SK-N-SH treated with all-trans-retinoic acid at 6 μM for 48 hours (cell line): ENCODE measurements at regions not wholly inside any gene's neighbourhood (a gene's known extent, or its start where the extent isn't known, plus 50 kb on each side); places are given as distances from the start of the nearest gene placed in this dataset.
"Not testable (repeated sequence)": the region's sequence is repeated elsewhere in the genome, so short reads cannot be mapped to it uniquely, and the experiment has no call there.

Experiments used
- ARNTL ChIP-seq: fragments of 450-650 bp; formaldehyde crosslinking; IDR thresholded peaks from 2 replicates; pipeline ENCODE4 v1.5.0; 2020; ENCODE audit warnings: low read depth, mild to moderate bottlenecking, moderate library complexity, borderline replicate concordance
- CSDC2 ChIP-seq: fragments of 250-450 bp; sonication (Bioruptor Pico); IDR thresholded peaks from 2 replicates; pipeline ENCODE4 v1.5.0; 2020; ENCODE audit warnings: mild to moderate bottlenecking, moderate library complexity
- GLIS3 ChIP-seq: fragments of 250-450 bp; sonication (Bioruptor Pico); IDR thresholded peaks from 2 replicates; pipeline ENCODE4 v1.5.0; 2020; ENCODE audit warnings: mild to moderate bottlenecking, moderate library complexity
- ISL1 ChIP-seq: fragments of 250-450 bp; sonication (Bioruptor Pico); IDR thresholded peaks from 2 replicates; pipeline ENCODE4 v2.1.2; 2022; ENCODE audit warnings: mild to moderate bottlenecking, moderate library complexity
- OSR1 ChIP-seq: fragments of 250-450 bp; sonication (Bioruptor Pico); IDR thresholded peaks from 2 replicates; pipeline ENCODE4 v1.8.0; 2022; ENCODE audit warnings: moderate library complexity, mild to moderate bottlenecking, inconsistent platforms
- PATZ1 ChIP-seq: fragments of 250-450 bp; sonication (Bioruptor Pico); IDR thresholded peaks from 2 replicates; pipeline ENCODE4 v1.8.0; 2020; ENCODE audit warnings: mild to moderate bottlenecking, moderate library complexity, borderline replicate concordance
- RARB ChIP-seq: fragments of 250-450 bp; sonication (Bioruptor Pico); IDR thresholded peaks from 2 replicates; pipeline ENCODE4 v1.8.0; 2021; ENCODE audit warnings: mild to moderate bottlenecking, moderate library complexity
- SNAI2 ChIP-seq: fragments of 250-450 bp; sonication (Bioruptor Pico); IDR thresholded peaks from 2 replicates; pipeline ENCODE4 v1.5.0; 2020; ENCODE audit warnings: mild to moderate bottlenecking, moderate library complexity
- TCF4 ChIP-seq: fragments of 250-450 bp; sonication (Bioruptor Pico); IDR thresholded peaks from 2 replicates; pipeline ENCODE4 v1.8.0; 2021; ENCODE audit warnings: mild to moderate bottlenecking, moderate library complexity, borderline replicate concordance
- TOX ChIP-seq: fragments of 250-450 bp; sonication (Bioruptor Pico); IDR thresholded peaks from 2 replicates; pipeline ENCODE4 v1.8.0; 2021; ENCODE audit warnings: mild to moderate bottlenecking, moderate library complexity, borderline replicate concordance
- ZFP3 ChIP-seq: fragments of 250-450 bp; sonication (Bioruptor Pico); IDR thresholded peaks from 2 replicates; pipeline ENCODE4 v1.5.0; 2020; ENCODE audit warnings: mild to moderate bottlenecking, moderate library complexity
- ZFP30 ChIP-seq: fragments of 450-650 bp; formaldehyde crosslinking; IDR thresholded peaks from 2 replicates; pipeline ENCODE4 v1.5.0; 2022; ENCODE audit warnings: mild to moderate bottlenecking, moderate library complexity
- ZNF565 ChIP-seq: fragments of 450-650 bp; formaldehyde crosslinking; conservative IDR thresholded peaks from 2 replicates; pipeline ENCODE4 v1.5.0; 2020; ENCODE audit warnings: low read depth, mild to moderate bottlenecking, moderate library complexity
- TF ChIP-seq, protein P1 (sequence below): fragments of 250-450 bp; sonication (Bioruptor Pico); IDR thresholded peaks from 2 replicates; pipeline ENCODE4 v1.8.0; 2021; ENCODE audit warnings: low read depth, mild to moderate bottlenecking, moderate library complexity, borderline replicate concordance

DNA sequence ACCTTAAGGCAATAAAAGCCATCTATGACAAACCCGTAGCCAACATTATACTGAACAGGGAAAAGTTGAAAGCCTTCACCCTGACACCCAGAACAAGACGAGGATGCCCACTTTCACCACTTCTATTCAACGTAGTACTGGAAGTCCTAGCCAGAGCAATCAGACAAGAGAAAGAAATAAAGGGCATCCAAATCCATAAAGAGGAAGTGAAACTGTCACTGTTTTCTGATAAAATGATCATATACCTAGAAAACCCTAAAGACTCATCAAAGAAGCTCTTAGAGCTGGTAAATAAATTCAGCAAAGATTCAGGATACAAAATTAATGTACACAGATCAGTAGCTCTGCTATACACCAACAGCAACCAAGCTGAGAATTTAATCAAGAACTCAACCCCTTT, 1561.9 kb upstream of the CELF4 start:
- TF ChIP-seq RARB; OSR1; ARNTL (CRISPR knock-in tag); ZFP3; ZFP30 (CRISPR knock-in tag); ISL1 (CRISPR knock-in tag); TOX; TCF4 (CRISPR knock-in tag); PATZ1 (CRISPR knock-in tag); SNAI2 (CRISPR knock-in tag); CSDC2 (CRISPR knock-in tag); GLIS3 (CRISPR knock-in tag); ZNF565 (CRISPR knock-in tag): not testable (repeated sequence)
- TF ChIP-seq, protein P1, sequence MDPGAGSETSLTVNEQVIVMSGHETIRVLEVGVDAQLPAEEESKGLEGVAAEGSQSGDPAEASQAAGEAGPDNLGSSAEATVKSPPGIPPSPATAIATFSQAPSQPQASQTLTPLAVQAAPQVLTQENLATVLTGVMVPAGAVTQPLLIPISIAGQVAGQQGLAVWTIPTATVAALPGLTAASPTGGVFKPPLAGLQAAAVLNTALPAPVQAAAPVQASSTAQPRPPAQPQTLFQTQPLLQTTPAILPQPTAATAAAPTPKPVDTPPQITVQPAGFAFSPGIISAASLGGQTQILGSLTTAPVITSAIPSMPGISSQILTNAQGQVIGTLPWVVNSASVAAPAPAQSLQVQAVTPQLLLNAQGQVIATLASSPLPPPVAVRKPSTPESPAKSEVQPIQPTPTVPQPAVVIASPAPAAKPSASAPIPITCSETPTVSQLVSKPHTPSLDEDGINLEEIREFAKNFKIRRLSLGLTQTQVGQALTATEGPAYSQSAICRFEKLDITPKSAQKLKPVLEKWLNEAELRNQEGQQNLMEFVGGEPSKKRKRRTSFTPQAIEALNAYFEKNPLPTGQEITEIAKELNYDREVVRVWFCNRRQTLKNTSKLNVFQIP (CRISPR knock-in tag), result not testable (repeated sequence)
